DOHH2 (cell line): ENCODE measurements at regions not wholly inside any gene's neighbourhood (a gene's known extent, or its start where the extent isn't known, plus 50 kb on each side); places are given as distances from the start of the nearest gene placed in this dataset.
"Not testable (repeated sequence)": the region's sequence is repeated elsewhere in the genome, so short reads cannot be mapped to it uniquely, and the experiment has no call there.

Source experiments
- H3F3A ChIP-seq: fragments of 200-600 bp; sonication (generic), shearing (Covaris generic); 2 replicates; pipeline ENCODE4 v1.6.0; 2016; ENCODE audit warnings: antibody characterized with exemption, mild to moderate bottlenecking; ENCODE audit not compliant: control insufficient read depth, insufficient read depth
- H3K27ac ChIP-seq: fragments of 200-600 bp; sonication (generic); 2 replicates; pipeline ENCODE4 v1.5.1; 2014; ENCODE audit warnings: low read depth, mild to moderate bottlenecking, low read length, moderate library complexity
- H3K27me3 ChIP-seq: fragments of 200-600 bp; sonication (generic); 2 replicates; pipeline ENCODE4 v1.6.1; 2014; ENCODE audit warnings: mild to moderate bottlenecking, low read length, mixed read lengths; ENCODE audit not compliant: control insufficient read depth
- H3K36me3 ChIP-seq: fragments of 200-600 bp; sonication (generic); 2 replicates; pipeline ENCODE4 v1.6.1; 2014; ENCODE audit warnings: mild to moderate bottlenecking, low read length, moderate library complexity, mixed read lengths; ENCODE audit not compliant: control insufficient read depth
- H3K4me1 ChIP-seq: fragments of 200-600 bp; sonication (generic); 2 replicates; pipeline ENCODE4 v1.6.1; 2014; ENCODE audit warnings: mild to moderate bottlenecking, low read length, mixed read lengths; ENCODE audit not compliant: control insufficient read depth
- H3K4me2 ChIP-seq: fragments of 200-600 bp; sonication (generic); 2 replicates; pipeline ENCODE4 v1.6.0; 2014; ENCODE audit warnings: mild to moderate bottlenecking, low read length, moderate library complexity
- H3K4me3 ChIP-seq: fragments of 200-600 bp; sonication (generic); 2 replicates; pipeline ENCODE4 v1.5.1; 2014; ENCODE audit warnings: mild to moderate bottlenecking, low read length, mixed read lengths
- H3K79me2 ChIP-seq: fragments of 200-600 bp; sonication (generic); 2 replicates; pipeline ENCODE4 v1.6.1; 2014; ENCODE audit warnings: mild to moderate bottlenecking, low read length, mixed read lengths; ENCODE audit not compliant: control insufficient read depth
- H3K9me2 ChIP-seq: fragments of 200-600 bp; sonication (generic); replicated peaks from 2 replicates; pipeline ENCODE4 v1.6.1; 2014; ENCODE audit warnings: mild to moderate bottlenecking, low read length, mixed read lengths; ENCODE audit not compliant: control insufficient read depth
- H3K9me3 ChIP-seq: fragments of 200-600 bp; sonication (generic); 2 replicates; pipeline ENCODE4 v1.6.1; 2014; ENCODE audit warnings: antibody characterized with exemption, low read length, mixed read lengths; ENCODE audit not compliant: control insufficient read depth, insufficient read depth
- H4K20me1 ChIP-seq: fragments of 200-600 bp; sonication (generic); 2 replicates; pipeline ENCODE4 v1.6.0; 2014; ENCODE audit warnings: low read depth, mild to moderate bottlenecking, antibody characterized with exemption, low read length, moderate library complexity; ENCODE audit not compliant: control insufficient read depth, insufficient read depth
- EZH2phosphoT487 ChIP-seq: fragments of 200-600 bp; sonication (generic); IDR thresholded peaks from 2 replicates; pipeline ENCODE4 v1.6.1; 2017; ENCODE audit warnings: borderline replicate concordance, mild to moderate bottlenecking, antibody characterized with exemption, low read length, moderate library complexity, mixed read lengths
- TF ChIP-seq, protein P1 (sequence below): fragments of 200-600 bp; sonication (generic); IDR thresholded peaks from one replicate; pipeline ENCODE4 v1.5.1; 2014; ENCODE audit warnings: antibody characterized with exemption, mild to moderate bottlenecking, low read depth, low read length; ENCODE audit not compliant: poor library complexity, severe bottlenecking

DNA sequence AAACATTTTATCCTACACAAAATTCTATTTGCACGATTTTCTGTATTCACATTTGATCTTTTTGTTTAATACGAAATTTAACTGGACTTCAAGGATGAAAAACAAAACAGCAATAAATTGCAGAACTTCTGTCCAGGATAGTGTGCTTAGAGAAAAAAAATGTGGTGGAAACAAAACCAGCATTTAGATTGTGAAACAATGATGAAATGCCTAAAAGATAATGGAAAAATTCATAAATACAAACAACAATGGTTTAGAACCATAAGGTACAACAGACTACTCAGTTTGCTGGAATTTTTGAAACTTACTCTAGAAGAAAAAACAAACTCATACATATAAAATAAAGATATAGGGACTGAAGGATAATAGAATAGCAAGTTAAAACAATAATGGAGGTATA lies 234.0 kb downstream of the BCHE start:
- no peak overlapping the region for H3K4me3 ChIP-seq
- no peak overlapping the region for H3K4me2 ChIP-seq
- H3K9me3 ChIP-seq: no peaks in the 10 kb centered on the region
- no peaks in the 10 kb centered on the region for H3K9me2 ChIP-seq
- TF ChIP-seq EZH2phosphoT487: no peak
- TF ChIP-seq, protein P1, sequence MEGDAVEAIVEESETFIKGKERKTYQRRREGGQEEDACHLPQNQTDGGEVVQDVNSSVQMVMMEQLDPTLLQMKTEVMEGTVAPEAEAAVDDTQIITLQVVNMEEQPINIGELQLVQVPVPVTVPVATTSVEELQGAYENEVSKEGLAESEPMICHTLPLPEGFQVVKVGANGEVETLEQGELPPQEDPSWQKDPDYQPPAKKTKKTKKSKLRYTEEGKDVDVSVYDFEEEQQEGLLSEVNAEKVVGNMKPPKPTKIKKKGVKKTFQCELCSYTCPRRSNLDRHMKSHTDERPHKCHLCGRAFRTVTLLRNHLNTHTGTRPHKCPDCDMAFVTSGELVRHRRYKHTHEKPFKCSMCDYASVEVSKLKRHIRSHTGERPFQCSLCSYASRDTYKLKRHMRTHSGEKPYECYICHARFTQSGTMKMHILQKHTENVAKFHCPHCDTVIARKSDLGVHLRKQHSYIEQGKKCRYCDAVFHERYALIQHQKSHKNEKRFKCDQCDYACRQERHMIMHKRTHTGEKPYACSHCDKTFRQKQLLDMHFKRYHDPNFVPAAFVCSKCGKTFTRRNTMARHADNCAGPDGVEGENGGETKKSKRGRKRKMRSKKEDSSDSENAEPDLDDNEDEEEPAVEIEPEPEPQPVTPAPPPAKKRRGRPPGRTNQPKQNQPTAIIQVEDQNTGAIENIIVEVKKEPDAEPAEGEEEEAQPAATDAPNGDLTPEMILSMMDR: no peak
- no peaks in the 10 kb centered on the region for H3K4me1 ChIP-seq
- no peaks in the 10 kb centered on the region for H3K36me3 ChIP-seq
- no peaks in the 10 kb centered on the region for H3K27me3 ChIP-seq
- no peak overlapping the region for H3K27ac ChIP-seq
- H3F3A ChIP-seq: no peaks in the 10 kb centered on the region
- H4K20me1 ChIP-seq: no peaks in the 10 kb centered on the region
- no peaks in the 10 kb centered on the region for H3K79me2 ChIP-seq

DNA sequence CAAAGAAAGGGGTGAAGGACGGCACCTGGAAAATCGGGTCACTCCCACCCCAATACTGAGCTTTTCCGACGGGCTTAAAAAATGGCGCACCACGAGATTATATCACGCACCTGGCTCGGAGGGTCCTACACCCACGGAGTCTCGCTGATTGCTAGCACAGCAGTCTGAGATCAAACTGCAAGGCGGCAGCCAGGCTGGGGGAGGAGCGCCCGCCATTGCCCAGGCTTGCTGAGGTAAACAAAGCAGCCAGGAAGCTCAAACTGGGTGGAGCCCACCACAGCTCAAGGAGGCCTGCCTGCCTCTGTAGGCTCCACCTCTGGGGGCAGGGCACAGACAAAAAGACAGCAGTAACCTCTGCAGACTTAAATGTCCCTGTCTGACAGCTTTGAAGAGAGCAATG lies 264.7 kb downstream of the BCHE start:
- H3K79me2 ChIP-seq, H3F3A ChIP-seq, H3K36me3 ChIP-seq, H3K4me2 ChIP-seq, H3K9me3 ChIP-seq, H3K27me3 ChIP-seq, H4K20me1 ChIP-seq, H3K27ac ChIP-seq, H3K4me3 ChIP-seq, H3K9me2 ChIP-seq, H3K4me1 ChIP-seq: not testable (repeated sequence)

GRCh38 chr3:165568907-165569462 lies 268.2 kb downstream of the BCHE start:
- no peaks in the 10 kb centered on the region for H3F3A ChIP-seq
- no peaks in the 10 kb centered on the region for H3K27me3 ChIP-seq
- H3K4me3 ChIP-seq: no peak overlapping the region
- H3K9me2 ChIP-seq: no peaks in the 10 kb centered on the region
- no peak overlapping the region for H3K4me2 ChIP-seq
- no peaks in the 10 kb centered on the region for H3K79me2 ChIP-seq
- H3K27ac ChIP-seq: no peak overlapping the region
- H3K4me1 ChIP-seq: no peaks in the 10 kb centered on the region
- no peaks in the 10 kb centered on the region for H3K36me3 ChIP-seq
- H4K20me1 ChIP-seq: no peaks in the 10 kb centered on the region
- no peak for TF ChIP-seq EZH2phosphoT487
- TF ChIP-seq, protein P1: no peak
- no peaks in the 10 kb centered on the region for H3K9me3 ChIP-seq

DNA sequence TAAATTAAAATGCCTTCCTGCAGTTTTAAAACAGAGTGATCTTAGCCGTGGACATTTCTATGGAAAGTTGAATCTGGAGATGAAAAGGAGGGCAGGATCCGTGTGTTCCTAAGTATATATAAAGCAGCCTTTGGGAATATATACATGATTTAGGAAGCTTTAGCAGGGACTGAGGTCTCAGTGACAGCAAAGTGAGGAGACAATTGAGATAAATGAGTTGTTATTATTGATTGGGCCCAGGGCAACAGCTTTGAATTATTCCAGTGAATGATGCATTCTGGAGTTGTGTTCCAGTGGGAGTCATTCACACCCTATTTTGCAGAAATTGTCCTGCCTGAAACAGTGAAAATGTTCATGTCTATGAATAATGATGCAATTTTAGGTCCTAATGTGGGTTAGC lies 281.4 kb downstream of the BCHE start:
- Histone ChIP-seq H3K36me3 (no peaks in the 10 kb centered on the region), H3K27ac (no peak overlapping the region), H3F3A (no peaks in the 10 kb centered on the region), H3K4me1 (no peaks in the 10 kb centered on the region), H3K9me2 (no peaks in the 10 kb centered on the region), H3K9me3 (no peaks in the 10 kb centered on the region), H3K4me2 (no peak overlapping the region), H4K20me1 (no peaks in the 10 kb centered on the region), H3K27me3 (no peaks in the 10 kb centered on the region), H3K79me2 (no peaks in the 10 kb centered on the region), H3K4me3 (no peak overlapping the region)
- no peak for TF ChIP-seq EZH2phosphoT487
- TF ChIP-seq, protein P1: no peak
